Nephron (organoid): ENCODE measurements at regions not wholly inside any gene's neighbourhood (a gene's known extent, or its start where the extent isn't known, plus 50 kb on each side); places are given as distances from the start of the nearest gene placed in this dataset.

Experiments
- H3K27ac Mint-ChIP-seq, 3 experiments: 2 replicates each; pipeline ENCODE4 v1.8.0; 2020; ENCODE audit warnings: mixed read lengths in 3 of 3, mild to moderate bottlenecking in 2 of 3, moderate library complexity in 1 of 3
- H3K27me3 Mint-ChIP-seq: 2 replicates; pipeline ENCODE4 v1.8.0; 2021; ENCODE audit warnings: low read depth, mild to moderate bottlenecking, moderate library complexity, mixed read lengths
- H3K36me3 Mint-ChIP-seq: 2 replicates; pipeline ENCODE4 v1.8.0; 2020; ENCODE audit warnings: low read depth, mixed read lengths
- H3K4me1 Mint-ChIP-seq: 2 replicates; pipeline ENCODE4 v1.8.0; 2020; ENCODE audit warnings: mixed read lengths
- H3K4me3 Mint-ChIP-seq, 3 experiments: 2 replicates each; pipeline ENCODE4 v1.8.0; 2020; ENCODE audit warnings: mild to moderate bottlenecking in 3 of 3, mixed read lengths in 3 of 3, moderate library complexity in 2 of 3
- H3K9me3 Mint-ChIP-seq: 2 replicates; pipeline ENCODE4 v1.8.0; 2020; ENCODE audit warnings: mixed read lengths
- TF ChIP-seq, protein P1 (sequence below), 3 experiments: fragments of 200-600 bp; sonication (generic); IDR thresholded peaks; one replicate each; pipeline ENCODE4 v1.5.0; 2021; ENCODE audit warnings: antibody characterized with exemption in 3 of 3; ENCODE audit not compliant: unreplicated experiment in 3 of 3

DNA sequence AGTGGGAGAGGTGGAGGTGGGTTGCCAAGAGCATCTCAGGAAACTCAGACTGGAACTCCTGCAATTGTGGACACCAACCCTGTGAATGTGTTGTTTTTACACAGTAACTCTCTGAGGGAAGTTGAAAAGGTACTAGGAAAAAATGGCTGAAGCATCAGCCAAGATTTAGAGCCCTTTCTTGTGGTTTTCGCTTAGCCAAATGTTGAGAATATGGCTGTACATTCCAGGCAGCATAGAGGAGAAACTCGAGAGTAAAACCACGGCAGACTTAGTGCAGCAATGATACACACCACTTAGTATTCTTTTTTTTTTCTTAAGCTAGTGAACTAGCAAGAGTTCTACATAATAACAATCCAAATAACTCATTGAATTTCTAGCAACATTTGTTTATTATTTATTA, 309.7 kb upstream of the MTNR1B start:
- TF ChIP-seq, protein P1, sequence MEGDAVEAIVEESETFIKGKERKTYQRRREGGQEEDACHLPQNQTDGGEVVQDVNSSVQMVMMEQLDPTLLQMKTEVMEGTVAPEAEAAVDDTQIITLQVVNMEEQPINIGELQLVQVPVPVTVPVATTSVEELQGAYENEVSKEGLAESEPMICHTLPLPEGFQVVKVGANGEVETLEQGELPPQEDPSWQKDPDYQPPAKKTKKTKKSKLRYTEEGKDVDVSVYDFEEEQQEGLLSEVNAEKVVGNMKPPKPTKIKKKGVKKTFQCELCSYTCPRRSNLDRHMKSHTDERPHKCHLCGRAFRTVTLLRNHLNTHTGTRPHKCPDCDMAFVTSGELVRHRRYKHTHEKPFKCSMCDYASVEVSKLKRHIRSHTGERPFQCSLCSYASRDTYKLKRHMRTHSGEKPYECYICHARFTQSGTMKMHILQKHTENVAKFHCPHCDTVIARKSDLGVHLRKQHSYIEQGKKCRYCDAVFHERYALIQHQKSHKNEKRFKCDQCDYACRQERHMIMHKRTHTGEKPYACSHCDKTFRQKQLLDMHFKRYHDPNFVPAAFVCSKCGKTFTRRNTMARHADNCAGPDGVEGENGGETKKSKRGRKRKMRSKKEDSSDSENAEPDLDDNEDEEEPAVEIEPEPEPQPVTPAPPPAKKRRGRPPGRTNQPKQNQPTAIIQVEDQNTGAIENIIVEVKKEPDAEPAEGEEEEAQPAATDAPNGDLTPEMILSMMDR (IDR thresholded peaks at IDR 0.05; ENCODE audit: unreplicated experiment in 3 of 3) = no peak
- no peak overlapping the region for H3K27ac Mint-ChIP-seq
- H3K4me3 Mint-ChIP-seq = no peak overlapping the region
- peaks cover 5% of the 10 kb centered on the region for H3K27me3 Mint-ChIP-seq
- H3K4me1 Mint-ChIP-seq = peaks cover 10% of the 10 kb centered on the region
- H3K9me3 Mint-ChIP-seq = no peaks in the 10 kb centered on the region
- no peaks in the 10 kb centered on the region for H3K36me3 Mint-ChIP-seq

DNA sequence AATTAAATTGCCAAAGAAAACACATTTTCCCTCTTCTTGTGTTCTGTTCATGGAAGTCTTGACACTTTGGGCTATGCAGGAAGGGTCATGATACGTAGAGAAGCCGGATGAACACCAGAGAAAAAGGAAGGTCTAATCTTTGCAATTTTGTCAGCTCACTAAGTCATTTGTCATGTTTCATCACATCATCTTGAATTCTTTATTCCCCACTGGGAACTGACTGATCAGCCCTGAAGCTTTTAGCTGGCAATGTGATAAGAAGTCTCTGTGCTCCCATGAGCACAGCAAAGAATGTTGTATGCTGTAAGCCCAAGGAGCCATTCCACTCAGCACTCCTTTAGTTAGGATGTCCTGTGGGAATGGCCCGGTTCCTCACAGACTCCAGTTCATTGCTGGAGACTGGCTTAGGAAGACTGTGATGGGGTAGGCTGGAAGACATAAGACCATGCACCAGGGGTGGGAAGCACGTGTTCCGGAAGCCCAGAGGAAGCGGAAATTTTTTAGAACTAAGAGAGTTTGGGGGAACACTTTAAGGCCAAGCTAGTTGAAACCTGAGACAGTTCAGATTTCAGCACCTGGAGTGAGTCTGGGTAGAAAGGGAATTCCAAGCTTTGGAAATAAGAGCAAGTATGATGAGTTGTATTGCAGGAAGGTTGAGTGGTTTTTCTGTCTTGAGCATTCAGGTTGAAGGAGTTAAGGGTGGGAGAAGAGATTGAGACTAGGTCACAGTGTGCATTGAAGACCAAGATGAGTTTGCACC, 306.7 kb upstream of the MTNR1B start:
- no peaks in the 10 kb centered on the region for H3K36me3 Mint-ChIP-seq
- H3K4me1 Mint-ChIP-seq = peaks cover 17% of the 10 kb centered on the region
- peaks cover 10% of the 10 kb centered on the region for H3K27me3 Mint-ChIP-seq
- TF ChIP-seq, protein P1 (IDR thresholded peaks at IDR 0.05; ENCODE audit: unreplicated experiment in 3 of 3) = no peak
- H3K4me3 Mint-ChIP-seq = no peak overlapping the region
- no peak overlapping the region for H3K27ac Mint-ChIP-seq
- H3K9me3 Mint-ChIP-seq = no peaks in the 10 kb centered on the region

DNA sequence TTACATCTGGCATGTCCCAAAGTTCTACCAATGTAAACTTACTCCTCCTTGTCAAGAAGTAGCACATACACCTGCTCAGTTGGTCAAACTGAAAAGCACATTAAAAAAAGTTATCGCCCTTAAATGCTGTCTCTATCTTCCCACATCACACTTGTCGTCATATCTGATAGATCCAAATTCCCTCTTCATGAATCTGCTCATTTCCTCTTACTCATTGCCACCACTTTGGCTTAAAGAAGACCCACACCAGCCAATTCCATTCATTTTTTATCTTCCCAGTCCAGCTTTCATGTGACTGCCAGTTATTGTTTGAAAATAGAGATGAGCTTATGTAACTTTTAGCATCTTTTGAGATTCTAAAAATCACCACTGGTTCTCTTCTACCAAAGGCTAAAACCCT, 305.9 kb upstream of the MTNR1B start:
- Mint-ChIP-seq H3K27ac (no peak overlapping the region), H3K9me3 (no peaks in the 10 kb centered on the region), H3K4me3 (no peak overlapping the region), H3K27me3 (peaks cover 10% of the 10 kb centered on the region), H3K4me1 (peaks cover 17% of the 10 kb centered on the region), H3K36me3 (no peaks in the 10 kb centered on the region)
- TF ChIP-seq, protein P1 (IDR thresholded peaks at IDR 0.05; ENCODE audit: unreplicated experiment in 3 of 3) = no peak

DNA sequence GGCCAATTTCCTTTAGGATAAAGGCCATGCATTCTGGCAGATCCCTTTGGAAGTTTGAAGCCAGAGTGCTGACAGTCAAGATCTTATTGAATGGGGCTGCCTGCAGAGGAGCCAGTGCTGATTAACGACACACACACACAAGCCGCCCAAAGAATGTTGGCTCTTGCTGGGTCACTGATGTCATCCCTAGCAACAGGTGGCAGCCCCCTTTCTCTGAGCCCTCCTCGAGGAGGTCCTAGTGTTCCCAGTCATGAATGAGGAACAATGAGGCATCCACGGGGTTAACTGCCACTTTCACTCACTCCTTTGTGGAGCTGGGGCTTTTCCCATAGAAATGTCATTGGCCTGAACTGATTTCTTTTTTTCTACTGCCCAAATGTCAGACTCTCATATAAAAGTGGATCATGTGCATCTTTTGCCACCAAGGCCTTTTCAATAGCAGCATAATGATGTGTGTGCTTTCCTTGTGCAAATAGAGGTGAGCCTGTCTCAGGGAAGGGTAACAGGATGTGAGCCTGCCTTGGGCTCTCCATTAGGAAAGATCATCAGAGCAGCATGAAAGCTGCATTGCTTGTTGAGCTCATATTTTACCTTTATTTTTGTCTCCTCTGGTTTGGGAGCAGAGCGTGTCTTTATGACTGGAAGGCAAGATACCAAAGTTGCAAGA, 301.8 kb upstream of the MTNR1B start:
- Mint-ChIP-seq H3K9me3 (no peaks in the 10 kb centered on the region), H3K4me3 (no peak overlapping the region), H3K27me3 (peaks cover 12% of the 10 kb centered on the region), H3K4me1 (peaks cover 24% of the 10 kb centered on the region), H3K36me3 (no peaks in the 10 kb centered on the region), H3K27ac (no peak overlapping the region)
- TF ChIP-seq, protein P1 (IDR thresholded peaks at IDR 0.05; ENCODE audit: unreplicated experiment in 3 of 3) = no peak

DNA sequence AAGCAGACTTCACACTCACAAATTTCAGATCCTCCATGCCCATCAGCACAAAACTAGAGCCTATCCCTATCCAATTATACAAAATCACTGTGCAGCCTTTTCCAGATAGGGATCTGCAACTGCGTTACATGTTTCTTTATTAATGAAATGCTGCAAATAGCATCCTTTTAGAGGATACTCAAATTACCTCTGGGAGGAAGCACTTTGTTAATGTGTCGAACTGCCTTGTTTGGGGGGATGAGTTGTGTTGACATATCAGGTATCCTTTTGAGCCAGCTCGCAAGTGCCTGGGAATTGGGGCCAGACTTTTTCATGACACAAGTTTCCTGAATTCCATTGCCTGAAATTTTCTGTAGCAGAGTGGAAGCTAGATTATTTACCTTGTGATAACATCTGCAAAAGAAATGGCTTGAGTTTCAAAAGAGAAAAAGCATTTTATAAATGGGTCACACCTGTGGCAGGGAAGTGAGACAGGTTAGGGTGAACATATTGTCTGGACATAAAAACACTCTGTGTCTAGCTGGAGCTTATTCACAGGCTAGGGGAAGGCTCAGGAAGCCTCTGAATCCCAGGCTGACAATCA, 299.1 kb upstream of the MTNR1B start:
- TF ChIP-seq, protein P1 (IDR thresholded peaks at IDR 0.05; ENCODE audit: unreplicated experiment in 3 of 3) = no peak
- Mint-ChIP-seq H3K9me3 (no peaks in the 10 kb centered on the region), H3K4me3 (no peak overlapping the region)

More for the DNA sequence above, 299.1 kb upstream of the MTNR1B start:
- Mint-ChIP-seq H3K36me3 (no peaks in the 10 kb centered on the region), H3K27me3 (peaks cover 7% of the 10 kb centered on the region), H3K27ac (no peak overlapping the region), H3K4me1 (peaks cover 12% of the 10 kb centered on the region)
